Chondrocyte (in vitro differentiated cells): ENCODE measurements at regions not wholly inside any gene's neighbourhood (a gene's known extent, or its start where the extent isn't known, plus 50 kb on each side); places are given as distances from the start of the nearest gene placed in this dataset.

Experiments used
- DNase-seq: peaks from one replicate; pipeline ENCODE4 v3.0.0; 2021; ENCODE audit warnings: mixed read lengths, low spot score
- H3K27ac Mint-ChIP-seq: one replicate; pipeline ENCODE4 v1.8.0; 2021; ENCODE audit warnings: mild to moderate bottlenecking, moderate library complexity, mixed read lengths; ENCODE audit not compliant: unreplicated experiment
- H3K27me3 Mint-ChIP-seq: 2 replicates; pipeline ENCODE4 v1.8.0; 2021; ENCODE audit warnings: low read depth, mixed read lengths
- H3K36me3 Mint-ChIP-seq: 2 replicates; pipeline ENCODE4 v1.8.0; 2021; ENCODE audit warnings: low read depth, mixed read lengths
- H3K4me1 Mint-ChIP-seq: 2 replicates; pipeline ENCODE4 v1.8.0; 2021; ENCODE audit warnings: low read depth, mild to moderate bottlenecking, mixed read lengths
- H3K4me3 Mint-ChIP-seq: one replicate; pipeline ENCODE4 v1.8.0; 2021; ENCODE audit warnings: mild to moderate bottlenecking, moderate library complexity, mixed read lengths; ENCODE audit not compliant: unreplicated experiment
- H3K9me3 Mint-ChIP-seq: 2 replicates; pipeline ENCODE4 v1.8.0; 2021; ENCODE audit warnings: low read depth, mixed read lengths
- TF ChIP-seq, protein P1 (sequence below): fragments of 200-600 bp; sonication (generic); IDR thresholded peaks from 2 replicates; pipeline ENCODE4 v1.5.0; 2021; ENCODE audit warnings: antibody characterized with exemption, mild to moderate bottlenecking, moderate library complexity

DNA sequence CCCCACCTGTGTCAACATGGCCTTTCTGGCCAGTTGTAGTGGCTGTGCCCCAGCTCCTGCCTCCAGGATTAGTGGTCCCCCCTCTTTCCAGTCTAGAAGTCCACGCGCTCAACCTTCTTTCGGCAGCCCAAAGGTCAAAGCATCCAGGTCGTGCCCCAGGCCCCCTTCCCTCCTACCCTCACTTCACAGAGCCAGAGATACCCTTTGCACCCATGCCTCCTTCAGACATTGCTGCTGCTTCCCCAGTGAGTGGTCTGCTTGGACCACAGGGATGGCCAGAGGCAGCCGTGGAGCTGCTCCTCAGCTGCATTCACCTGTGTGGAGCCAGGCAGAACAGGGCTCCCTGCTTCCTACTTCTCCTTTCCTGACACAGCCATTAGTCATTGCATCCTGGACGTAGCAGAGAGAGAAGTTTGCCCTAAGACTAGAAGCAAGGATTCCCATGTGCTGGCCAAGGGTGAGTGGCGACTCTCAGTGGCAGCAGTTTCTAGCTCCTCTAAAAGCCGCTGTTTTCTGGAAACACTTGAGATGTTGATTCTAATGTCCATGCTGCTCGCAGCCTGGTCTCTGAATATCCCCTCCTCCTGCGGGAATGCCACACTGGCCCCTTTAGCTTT, 243.1 kb upstream of the SHH start:
- Mint-ChIP-seq H3K9me3 (peaks cover 14% of the 10 kb centered on the region), H3K4me1 (no peaks in the 10 kb centered on the region), H3K36me3 (no peaks in the 10 kb centered on the region), H3K27me3 (peaks cover 3% of the 10 kb centered on the region), H3K27ac (no peak overlapping the region), H3K4me3 (no peak overlapping the region)
- TF ChIP-seq, protein P1, sequence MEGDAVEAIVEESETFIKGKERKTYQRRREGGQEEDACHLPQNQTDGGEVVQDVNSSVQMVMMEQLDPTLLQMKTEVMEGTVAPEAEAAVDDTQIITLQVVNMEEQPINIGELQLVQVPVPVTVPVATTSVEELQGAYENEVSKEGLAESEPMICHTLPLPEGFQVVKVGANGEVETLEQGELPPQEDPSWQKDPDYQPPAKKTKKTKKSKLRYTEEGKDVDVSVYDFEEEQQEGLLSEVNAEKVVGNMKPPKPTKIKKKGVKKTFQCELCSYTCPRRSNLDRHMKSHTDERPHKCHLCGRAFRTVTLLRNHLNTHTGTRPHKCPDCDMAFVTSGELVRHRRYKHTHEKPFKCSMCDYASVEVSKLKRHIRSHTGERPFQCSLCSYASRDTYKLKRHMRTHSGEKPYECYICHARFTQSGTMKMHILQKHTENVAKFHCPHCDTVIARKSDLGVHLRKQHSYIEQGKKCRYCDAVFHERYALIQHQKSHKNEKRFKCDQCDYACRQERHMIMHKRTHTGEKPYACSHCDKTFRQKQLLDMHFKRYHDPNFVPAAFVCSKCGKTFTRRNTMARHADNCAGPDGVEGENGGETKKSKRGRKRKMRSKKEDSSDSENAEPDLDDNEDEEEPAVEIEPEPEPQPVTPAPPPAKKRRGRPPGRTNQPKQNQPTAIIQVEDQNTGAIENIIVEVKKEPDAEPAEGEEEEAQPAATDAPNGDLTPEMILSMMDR = no peak
- no peak for DNase-seq

DNA sequence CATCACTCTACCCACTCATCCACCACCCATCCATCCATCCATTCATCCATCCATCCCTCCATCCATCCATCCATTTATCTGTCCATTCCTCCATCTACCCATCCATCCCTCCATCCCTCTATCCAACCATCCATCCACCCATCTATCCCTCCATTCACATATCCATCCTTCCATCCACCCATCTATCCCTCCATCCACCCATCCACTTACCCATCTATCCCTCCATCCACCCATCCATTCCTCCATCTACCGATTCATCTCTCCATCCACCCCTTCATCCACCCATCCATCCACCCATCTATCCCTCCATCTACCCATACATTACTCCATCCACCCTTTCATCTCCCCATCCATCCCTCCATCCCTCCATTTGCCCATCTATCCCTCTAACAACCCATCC, 239.6 kb upstream of the SHH start:
- Mint-ChIP-seq H3K36me3 (no peaks in the 10 kb centered on the region), H3K4me3 (no peak overlapping the region), H3K9me3 (peaks cover 16% of the 10 kb centered on the region), H3K27ac (no peak overlapping the region), H3K27me3 (peaks cover 3% of the 10 kb centered on the region), H3K4me1 (no peaks in the 10 kb centered on the region)
- TF ChIP-seq, protein P1 = no peak
- DNase-seq = no peak

DNA sequence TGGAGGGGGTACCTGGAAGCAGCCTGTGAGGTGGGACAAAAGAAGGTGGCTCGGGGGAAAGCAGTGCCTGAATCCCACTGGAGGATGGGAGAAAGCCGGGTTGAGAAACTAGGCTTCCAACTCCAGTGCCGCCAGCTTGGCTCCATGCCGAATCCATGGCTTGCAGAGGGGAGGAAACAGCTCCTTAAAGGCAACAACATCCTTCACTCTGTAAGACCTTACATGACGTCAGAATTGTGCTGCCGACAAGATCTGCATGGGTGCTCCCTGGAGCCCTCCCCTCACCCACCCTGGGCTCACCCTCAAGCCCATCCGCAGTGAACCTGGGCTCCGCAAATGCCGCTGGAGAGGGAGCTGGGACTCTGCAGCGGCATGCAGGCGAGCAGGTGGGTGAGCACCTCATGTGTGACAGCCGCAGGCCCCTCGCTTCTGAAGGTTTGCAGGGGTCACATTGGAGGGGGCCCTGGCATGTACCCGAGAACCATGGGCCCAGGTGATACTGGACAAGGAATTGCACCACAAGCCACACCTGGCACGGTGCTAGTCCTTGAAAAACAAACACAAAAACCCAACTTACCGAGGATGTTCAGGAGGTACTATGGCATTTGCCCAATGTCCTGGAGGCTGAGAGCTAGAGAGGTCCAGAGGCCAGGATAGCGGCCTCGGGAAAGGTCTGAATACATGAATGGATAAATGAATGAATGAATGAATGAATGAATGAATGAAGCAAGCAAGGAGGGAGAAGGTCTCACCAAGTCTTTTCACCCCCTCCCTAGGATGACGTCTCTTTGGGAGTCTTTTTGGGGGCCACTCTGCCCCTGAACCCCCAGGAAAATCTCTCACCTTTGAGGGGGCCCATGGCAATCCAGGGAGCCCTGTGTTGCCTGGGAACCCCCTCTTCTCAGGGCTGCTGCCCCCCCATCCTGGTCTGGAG, 238.6 kb upstream of the SHH start:
- no peak overlapping the region for H3K4me3 Mint-ChIP-seq
- DNase-seq = peak; percentile 79

DNA sequence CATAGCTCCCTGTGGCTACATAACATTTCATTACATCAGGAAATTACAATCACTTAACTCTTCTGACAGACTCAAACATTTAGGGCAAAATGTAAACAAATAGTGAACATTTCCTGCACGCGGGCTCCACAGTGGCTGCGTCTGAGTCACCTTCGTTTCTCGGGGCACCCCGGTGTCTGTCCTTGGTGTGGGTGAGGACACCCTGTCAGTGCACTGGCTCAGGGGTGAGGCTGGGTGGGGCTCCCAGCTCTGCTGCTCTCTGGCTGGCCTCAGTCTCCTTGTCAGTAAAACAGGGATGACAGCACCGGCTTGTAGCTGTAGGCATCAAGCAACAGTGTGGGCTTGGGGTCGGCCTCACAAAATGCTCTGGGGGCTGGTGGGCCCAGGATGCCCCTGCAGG, 237.1 kb upstream of the SHH start:
- H3K4me3 Mint-ChIP-seq = no peak overlapping the region
- DNase-seq = no peak
- H3K4me1 Mint-ChIP-seq = no peaks in the 10 kb centered on the region
- H3K27me3 Mint-ChIP-seq = peaks cover 4% of the 10 kb centered on the region
- TF ChIP-seq, protein P1 = no peak
- no peak overlapping the region for H3K27ac Mint-ChIP-seq
- H3K9me3 Mint-ChIP-seq = peaks cover 18% of the 10 kb centered on the region
- H3K36me3 Mint-ChIP-seq = no peaks in the 10 kb centered on the region

More for the DNA sequence above, 238.6 kb upstream of the SHH start:
- Mint-ChIP-seq H3K27me3 (peaks cover 3% of the 10 kb centered on the region), H3K4me1 (no peaks in the 10 kb centered on the region), H3K27ac (no peak overlapping the region), H3K9me3 (peaks cover 18% of the 10 kb centered on the region), H3K36me3 (no peaks in the 10 kb centered on the region)
- TF ChIP-seq, protein P1 = no peak

DNA sequence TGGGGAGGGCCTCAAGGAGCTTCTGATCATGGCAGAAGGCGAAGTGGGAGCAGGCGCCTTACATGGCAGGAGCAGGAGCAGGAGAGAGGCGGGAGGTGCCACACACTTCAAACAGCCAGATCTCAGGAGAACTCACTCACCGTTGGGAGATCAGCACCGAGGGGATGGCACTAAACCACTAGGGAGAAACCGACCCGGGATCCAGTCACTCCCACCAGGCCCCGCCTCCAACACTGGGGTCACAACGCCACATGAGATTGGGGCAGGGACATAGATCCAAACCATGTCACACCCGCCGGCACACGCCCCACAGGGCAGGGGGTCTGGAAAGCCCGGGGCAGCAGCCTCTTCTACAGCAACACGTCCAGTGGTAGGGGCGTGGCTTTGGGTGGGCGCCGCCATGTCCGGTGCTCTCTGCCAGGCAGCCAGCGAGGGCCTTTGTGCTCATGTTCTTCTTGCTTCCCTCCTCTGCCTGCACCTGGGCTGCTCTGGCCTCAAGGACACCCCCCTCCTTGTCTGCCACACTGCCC, 233.8 kb upstream of the SHH start:
- H3K27me3 Mint-ChIP-seq = peaks cover 8% of the 10 kb centered on the region
- no peaks in the 10 kb centered on the region for H3K36me3 Mint-ChIP-seq
- TF ChIP-seq, protein P1 = no peak
- no peak overlapping the region for H3K27ac Mint-ChIP-seq
- peaks cover 7% of the 10 kb centered on the region for H3K9me3 Mint-ChIP-seq
- no peak for DNase-seq
- no peaks in the 10 kb centered on the region for H3K4me1 Mint-ChIP-seq
- H3K4me3 Mint-ChIP-seq = no peak overlapping the region
